ENCODE measurements at regions not wholly inside any gene's neighbourhood (a gene's known extent, or its start where the extent isn't known, plus 50 kb on each side); places are given as distances from the start of the nearest gene placed in this dataset.
"Not testable (repeated sequence)": the region's sequence is repeated elsewhere in the genome, so short reads cannot be mapped to it uniquely, and the experiment has no call there.

- no peak for DNase-seq (ENCODE audit: low spot score)
- Histone ChIP-seq H3K14ac (ENCODE audit: low read length) (no peak overlapping the region), H3K36me3 (replicated peaks in 1 of 2; ENCODE audit: control insufficient read depth in 2 of 2, insufficient read depth in 2 of 2, low read length in 2 of 2) (no peaks in the 10 kb centered on the region), H3K18ac (ENCODE audit: low read length) (no peak overlapping the region), H2AFZ (ENCODE audit: low read length) (peak overlapping the region; percentile 42), H2BK5ac (ENCODE audit: low read length) (no peak overlapping the region), H3K79me1 (ENCODE audit: low read depth, low read length) (no peaks in the 10 kb centered on the region), H3K27me3 (ENCODE audit: control insufficient read depth in 3 of 3, insufficient read depth in 3 of 3, low read depth in 1 of 3, low read length in 3 of 3) (no peaks in the 10 kb centered on the region), H3K27ac (replicated peaks; ENCODE audit: low read length) (no peak overlapping the region), H2BK120ac (ENCODE audit: low read depth, low read length) (no peak overlapping the region), H2BK12ac (ENCODE audit: low read length) (no peak overlapping the region), H4K91ac (ENCODE audit: low read depth, low read length, poor library complexity) (no peak overlapping the region), H2BK15ac (ENCODE audit: low read length) (no peak overlapping the region), H3K23ac (ENCODE audit: low read depth, low read length, poor library complexity) (no peak overlapping the region), H3K9me3 (replicated peaks in 1 of 2; ENCODE audit: control insufficient read depth in 2 of 2, insufficient read depth in 1 of 2, low read depth in 1 of 2, low read length in 2 of 2) (peaks cover 0 to 3% of the 10 kb centered on the region in 2 donors), H3K4me2 (ENCODE audit: insufficient read depth, low read length, poor library complexity, severe bottlenecking) (no peak overlapping the region), H3K4ac (ENCODE audit: low read length) (no peak overlapping the region), H3K4me1 (ENCODE audit: control insufficient read depth in 2 of 2, insufficient read depth in 1 of 2, low read depth in 1 of 2, low read length in 2 of 2) (no peaks in the 10 kb centered on the region), H3K9ac (ENCODE audit: low read depth, low read length, poor library complexity) (no peak overlapping the region), H2AK5ac (ENCODE audit: low read depth, low read length) (no peak overlapping the region), H4K8ac (ENCODE audit: low read depth, low read length) (no peak overlapping the region), H3K4me3 (ENCODE audit: low read length in 2 of 2) (no peak overlapping the region)
Measured at GRCh38 chr2:180240774-180241173, 233.7 kb upstream of the CWC22 start.

GRCh38 chr2:180238729-180239128 is 231.6 kb upstream of the CWC22 start:
- Histone ChIP-seq H2BK120ac (ENCODE audit: low read depth, low read length) (no peak overlapping the region), H2BK5ac (ENCODE audit: low read length) (no peak overlapping the region), H2AK5ac (ENCODE audit: low read depth, low read length) (no peak overlapping the region), H3K23ac (ENCODE audit: low read depth, low read length, poor library complexity) (no peak overlapping the region), H3K9ac (ENCODE audit: low read depth, low read length, poor library complexity) (no peak overlapping the region), H2BK12ac (ENCODE audit: low read length) (no peak overlapping the region), H3K4ac (ENCODE audit: low read length) (no peak overlapping the region), H3K9me3 (replicated peaks in 1 of 2; ENCODE audit: control insufficient read depth in 2 of 2, insufficient read depth in 1 of 2, low read depth in 1 of 2, low read length in 2 of 2) (peaks cover 0 to 3% of the 10 kb centered on the region in 2 donors), H3K4me3 (ENCODE audit: low read length in 2 of 2) (no peak overlapping the region), H2AFZ (ENCODE audit: low read length) (no peak overlapping the region), H3K18ac (ENCODE audit: low read length) (no peak overlapping the region), H2BK15ac (ENCODE audit: low read length) (no peak overlapping the region), H3K4me2 (ENCODE audit: insufficient read depth, low read length, poor library complexity, severe bottlenecking) (no peak overlapping the region), H3K27me3 (ENCODE audit: control insufficient read depth in 3 of 3, insufficient read depth in 3 of 3, low read depth in 1 of 3, low read length in 3 of 3) (no peaks in the 10 kb centered on the region), H4K8ac (ENCODE audit: low read depth, low read length) (no peak overlapping the region), H3K79me1 (ENCODE audit: low read depth, low read length) (no peaks in the 10 kb centered on the region), H3K14ac (ENCODE audit: low read length) (no peak overlapping the region), H3K27ac (replicated peaks; ENCODE audit: low read length) (no peak overlapping the region), H3K4me1 (ENCODE audit: control insufficient read depth in 2 of 2, insufficient read depth in 1 of 2, low read depth in 1 of 2, low read length in 2 of 2) (no peaks in the 10 kb centered on the region), H4K91ac (ENCODE audit: low read depth, low read length, poor library complexity) (no peak overlapping the region), H3K36me3 (replicated peaks in 1 of 2; ENCODE audit: control insufficient read depth in 2 of 2, insufficient read depth in 2 of 2, low read length in 2 of 2) (no peaks in the 10 kb centered on the region)
- no CpG with 5 or more reads among the region's 8 CpGs for WGBS, 2 donors (ENCODE audit: extremely low coverage in 2 of 2, insufficient read length in 2 of 2, insufficient replicate concordance in 1 of 2)
- DNase-seq (ENCODE audit: low spot score): no peak

GRCh38 chr2:180236061-180236460 is 229.0 kb upstream of the CWC22 start:
- not testable (repeated sequence) for H3K9me3 ChIP-seq (replicated peaks in 1 of 2; ENCODE audit: control insufficient read depth in 2 of 2, insufficient read depth in 1 of 2, low read depth in 1 of 2, low read length in 2 of 2); DNase-seq (ENCODE audit: low spot score); H3K4me2 ChIP-seq (ENCODE audit: insufficient read depth, low read length, poor library complexity, severe bottlenecking); H2BK15ac ChIP-seq (ENCODE audit: low read length); H4K91ac ChIP-seq (ENCODE audit: low read depth, low read length, poor library complexity); H2AK5ac ChIP-seq (ENCODE audit: low read depth, low read length); H2BK120ac ChIP-seq (ENCODE audit: low read depth, low read length); H4K8ac ChIP-seq (ENCODE audit: low read depth, low read length); H3K36me3 ChIP-seq (replicated peaks in 1 of 2; ENCODE audit: control insufficient read depth in 2 of 2, insufficient read depth in 2 of 2, low read length in 2 of 2); H3K27me3 ChIP-seq (ENCODE audit: control insufficient read depth in 3 of 3, insufficient read depth in 3 of 3, low read depth in 1 of 3, low read length in 3 of 3); H3K23ac ChIP-seq (ENCODE audit: low read depth, low read length, poor library complexity); H3K4ac ChIP-seq (ENCODE audit: low read length); H3K4me1 ChIP-seq (ENCODE audit: control insufficient read depth in 2 of 2, insufficient read depth in 1 of 2, low read depth in 1 of 2, low read length in 2 of 2); H2BK12ac ChIP-seq (ENCODE audit: low read length); H3K79me1 ChIP-seq (ENCODE audit: low read depth, low read length); H3K9ac ChIP-seq (ENCODE audit: low read depth, low read length, poor library complexity); H3K27ac ChIP-seq (replicated peaks; ENCODE audit: low read length); H2BK5ac ChIP-seq (ENCODE audit: low read length); H3K14ac ChIP-seq (ENCODE audit: low read length); H3K18ac ChIP-seq (ENCODE audit: low read length); H2AFZ ChIP-seq (ENCODE audit: low read length); H3K4me3 ChIP-seq (ENCODE audit: low read length in 2 of 2)
- WGBS, 2 donors (ENCODE audit: extremely low coverage in 2 of 2, insufficient read length in 2 of 2, insufficient replicate concordance in 1 of 2): no CpG with 5 or more reads among the region's 3 CpGs

GRCh38 chr2:180235506-180235905 is 228.4 kb upstream of the CWC22 start:
- H3K4me2 ChIP-seq (ENCODE audit: insufficient read depth, low read length, poor library complexity, severe bottlenecking); H2BK5ac ChIP-seq (ENCODE audit: low read length); H3K4ac ChIP-seq (ENCODE audit: low read length); H3K23ac ChIP-seq (ENCODE audit: low read depth, low read length, poor library complexity); H2AFZ ChIP-seq (ENCODE audit: low read length); H4K91ac ChIP-seq (ENCODE audit: low read depth, low read length, poor library complexity); H3K79me1 ChIP-seq (ENCODE audit: low read depth, low read length); H3K36me3 ChIP-seq (replicated peaks in 1 of 2; ENCODE audit: control insufficient read depth in 2 of 2, insufficient read depth in 2 of 2, low read length in 2 of 2); H3K4me3 ChIP-seq (ENCODE audit: low read length in 2 of 2); H2BK15ac ChIP-seq (ENCODE audit: low read length); H3K18ac ChIP-seq (ENCODE audit: low read length); DNase-seq (ENCODE audit: low spot score); H3K27ac ChIP-seq (replicated peaks; ENCODE audit: low read length); H3K4me1 ChIP-seq (ENCODE audit: control insufficient read depth in 2 of 2, insufficient read depth in 1 of 2, low read depth in 1 of 2, low read length in 2 of 2); H2AK5ac ChIP-seq (ENCODE audit: low read depth, low read length); H3K9ac ChIP-seq (ENCODE audit: low read depth, low read length, poor library complexity); H3K14ac ChIP-seq (ENCODE audit: low read length); H2BK120ac ChIP-seq (ENCODE audit: low read depth, low read length); H4K8ac ChIP-seq (ENCODE audit: low read depth, low read length); H2BK12ac ChIP-seq (ENCODE audit: low read length); H3K27me3 ChIP-seq (ENCODE audit: control insufficient read depth in 3 of 3, insufficient read depth in 3 of 3, low read depth in 1 of 3, low read length in 3 of 3); H3K9me3 ChIP-seq (replicated peaks in 1 of 2; ENCODE audit: control insufficient read depth in 2 of 2, insufficient read depth in 1 of 2, low read depth in 1 of 2, low read length in 2 of 2): not testable (repeated sequence)
- WGBS, 2 donors (ENCODE audit: extremely low coverage in 2 of 2, insufficient read length in 2 of 2, insufficient replicate concordance in 1 of 2): no CpG with 5 or more reads among the region's 4 CpGs

Measured in neuronal stem cell (in vitro differentiated cells).